Liver (tissue), 8 donors: ENCODE measurements at regions not wholly inside any gene's neighbourhood (a gene's known extent, or its start where the extent isn't known, plus 50 kb on each side); places are given as distances from the start of the nearest gene placed in this dataset.
"Not testable (repeated sequence)": the region's sequence is repeated elsewhere in the genome, so short reads cannot be mapped to it uniquely, and the experiment has no call there.

Source experiments
- DNase-seq: peaks from one replicate; pipeline ENCODE4 v3.0.0-alpha.2; 2017; ENCODE audit warnings: low spot score
- H3K27ac ChIP-seq, 2 donors: one replicate each; pipeline ENCODE4 v1.7.0; 2013; ENCODE audit warnings: inconsistent platforms in 2 of 2, low read length in 2 of 2, control low read depth in 1 of 2, low read depth in 1 of 2, mild to moderate bottlenecking in 1 of 2
- H3K27me3 ChIP-seq, 4 donors: one replicate each; pipeline versions ENCODE4 v1.6.1 to v1.7.0; 2013; ENCODE audit warnings: low read length in 3 of 4, inconsistent platforms in 1 of 4, mild to moderate bottlenecking in 1 of 4, moderate library complexity in 1 of 4; ENCODE audit not compliant: control insufficient read depth in 4 of 4, insufficient read depth in 4 of 4
- H3K36me3 ChIP-seq, 4 donors: one replicate each; pipeline versions ENCODE4 v1.6.1 to v1.7.0; 2013; ENCODE audit warnings: low read length in 3 of 4, mild to moderate bottlenecking in 3 of 4, low read depth in 1 of 4, moderate library complexity in 1 of 4; ENCODE audit not compliant: control insufficient read depth in 4 of 4, insufficient read depth in 3 of 4
- H3K4me1 ChIP-seq, 4 donors: one replicate each; pipeline versions ENCODE4 v1.6.1 to v1.7.0; 2013; ENCODE audit warnings: low read length in 3 of 4, mild to moderate bottlenecking in 3 of 4, moderate library complexity in 1 of 4; ENCODE audit not compliant: control insufficient read depth in 4 of 4, insufficient read depth in 4 of 4
- H3K4me3 ChIP-seq, 3 donors: one replicate each; pipeline versions ENCODE4 v1.6.1 to v1.7.0; 2013; ENCODE audit warnings: low read length in 3 of 3, control low read depth in 1 of 3, low read depth in 1 of 3, mild to moderate bottlenecking in 1 of 3
- H3K9ac ChIP-seq, 2 donors: one replicate each; pipeline ENCODE4 v1.7.0; 2013; ENCODE audit warnings: low read length in 2 of 2, mild to moderate bottlenecking in 2 of 2, moderate library complexity in 2 of 2, control low read depth in 1 of 2, low read depth in 1 of 2
- H3K9me3 ChIP-seq, 4 donors: one replicate each; pipeline versions ENCODE4 v1.6.1 to v1.7.0; 2013; ENCODE audit warnings: low read length in 3 of 4; ENCODE audit not compliant: control insufficient read depth in 4 of 4
- CTCF ChIP-seq: fragments of 150-350 bp; IDR thresholded peaks from 2 replicates; pipeline ENCODE4 v1.5.1; 2017; ENCODE audit warnings: improper control_type of control experiment, low read depth, low read length; ENCODE audit not compliant: missing input control
- EGR1 ChIP-seq, 2 donors: IDR thresholded peaks; 2 replicates each; pipeline ENCODE4 v1.6.1; 2016 to 2018; ENCODE audit warnings: antibody characterized with exemption in 2 of 2, low read depth in 2 of 2
- FOXA2 ChIP-seq: IDR thresholded peaks from 2 replicates; pipeline ENCODE4 v1.6.1; 2016; ENCODE audit warnings: antibody characterized with exemption
- GABPA ChIP-seq, 2 donors: IDR thresholded peaks in 1 of 2; conservative IDR thresholded peaks in 1 of 2; 2 replicates each; pipeline ENCODE4 v1.6.1; 2016; ENCODE audit warnings: antibody characterized with exemption in 2 of 2, mild to moderate bottlenecking in 1 of 2, moderate library complexity in 1 of 2
- HNF4A ChIP-seq, 2 donors: conservative IDR thresholded peaks; 2 replicates each; pipeline ENCODE4 v1.6.1; 2016; ENCODE audit warnings: antibody characterized with exemption in 2 of 2, mild to moderate bottlenecking in 2 of 2
- HNF4G ChIP-seq: IDR thresholded peaks from 2 replicates; pipeline ENCODE4 v1.6.1; 2016; ENCODE audit warnings: antibody characterized with exemption
- JUND ChIP-seq, 2 donors: IDR thresholded peaks; 2 replicates each; pipeline ENCODE4 v1.6.1; 2016; ENCODE audit warnings: antibody characterized with exemption in 2 of 2
- MAX ChIP-seq: IDR thresholded peaks from 2 replicates; pipeline ENCODE4 v1.6.1; 2016; ENCODE audit warnings: antibody characterized with exemption
- NR2F2 ChIP-seq: IDR thresholded peaks from 2 replicates; pipeline ENCODE4 v1.6.1; 2016; ENCODE audit warnings: antibody characterized with exemption
- RAD21 ChIP-seq, 2 donors: IDR thresholded peaks; 2 replicates each; pipeline ENCODE4 v1.6.1; 2016; ENCODE audit warnings: antibody characterized with exemption in 2 of 2, mild to moderate bottlenecking in 2 of 2
- RXRA ChIP-seq, 2 donors: IDR thresholded peaks; 2 replicates each; pipeline ENCODE4 v1.6.1; 2017 to 2018; ENCODE audit warnings: antibody characterized with exemption in 2 of 2, mild to moderate bottlenecking in 1 of 2
- SP1 ChIP-seq: IDR thresholded peaks from 2 replicates; pipeline ENCODE4 v1.6.1; 2018; ENCODE audit warnings: antibody characterized with exemption, mild to moderate bottlenecking
- TAF1 ChIP-seq: conservative IDR thresholded peaks from 2 replicates; pipeline ENCODE4 v1.6.1; 2016; ENCODE audit warnings: antibody characterized with exemption, mild to moderate bottlenecking
- YY1 ChIP-seq: IDR thresholded peaks from 2 replicates; pipeline ENCODE4 v1.6.1; 2016; ENCODE audit warnings: antibody characterized with exemption, mild to moderate bottlenecking
- ZBTB33 ChIP-seq: IDR thresholded peaks from 2 replicates; pipeline ENCODE4 v1.6.1; 2016; ENCODE audit warnings: antibody characterized with exemption
- WGBS: extraction: QIAGEN DNeasy Blood & Tissue Kit; methylation state at CpG from one replicate; pipeline ENCODE4 v1.1.7; 2013; 5-methylcytosine and 5-hydroxymethylcytosine counted together
- donor health status: healthy.
- donor health status: healthy.
- donor health status: healthy.
- donor health status: healthy.
- donor health status: healthy.

GRCh38 chr7:51824050-51824449, 507.4 kb upstream of the COBL start (continued):
- TF ChIP-seq CTCF: no peak
- TF ChIP-seq HNF4G: no peak
- TF ChIP-seq ZBTB33: no peak
- TF ChIP-seq SP1: no peak
- no peak for TF ChIP-seq HNF4A (conservative IDR thresholded peaks at IDR 0.05)
- TF ChIP-seq TAF1: no peak
- TF ChIP-seq FOXA2: no peak

- WGBS: 68% methylated on average over 3 of the region's 3 CpGs
- Histone ChIP-seq H3K4me1 (no peaks in the 10 kb centered on the region), H3K27ac (no peak overlapping the region), H3K36me3 (no peaks in the 10 kb centered on the region), H3K9me3 (peaks cover 0 to 6% (median under 1%) of the 10 kb centered on the region in 4 donors), H3K27me3 (no peaks in the 10 kb centered on the region), H3K9ac (no peak overlapping the region), H3K4me3 (no peak overlapping the region)
- TF ChIP-seq GABPA (IDR thresholded peaks at IDR 0.05 in 1 of 2, conservative IDR thresholded peaks at IDR 0.05 in 1 of 2): no peak
- no peak for TF ChIP-seq CTCF
- no peak for TF ChIP-seq JUND (IDR thresholded peaks at IDR 0.05)
- TF ChIP-seq RAD21 (IDR thresholded peaks at IDR 0.05): no peak
- no peak for TF ChIP-seq EGR1 (IDR thresholded peaks at IDR 0.05; ENCODE audit: low read depth in 2 of 2)
- no peak for TF ChIP-seq FOXA2
- no peak for TF ChIP-seq MAX
- TF ChIP-seq YY1: no peak
- DNase-seq: no peak
Measured at GRCh38 chr7:51823437-51823836, 506.8 kb upstream of the COBL start.

GRCh38 chr7:51817694-51818225, 501.2 kb upstream of the COBL start:
- no peaks in the 10 kb centered on the region for H3K27me3 ChIP-seq
- no peak for DNase-seq
- no peak overlapping the region for H3K27ac ChIP-seq
- TF ChIP-seq NR2F2 (no peak), EGR1 (IDR thresholded peaks at IDR 0.05; ENCODE audit: low read depth in 2 of 2) (no peak), FOXA2 (no peak), SP1 (no peak), YY1 (no peak), RXRA (IDR thresholded peaks at IDR 0.05) (no peak)
- H3K4me3 ChIP-seq: no peak overlapping the region
- peaks cover 0 to 7% (median under 1%) of the 10 kb centered on the region in 4 donors for H3K9me3 ChIP-seq
- WGBS: 84% methylated on average over 5 of the region's 5 CpGs
- H3K4me1 ChIP-seq: no peaks in the 10 kb centered on the region
- no peaks in the 10 kb centered on the region for H3K36me3 ChIP-seq
- no peak overlapping the region for H3K9ac ChIP-seq

GRCh38 chr7:51805783-51806431, 489.3 kb upstream of the COBL start:
- WGBS: 91% methylated on average over 41 of the region's 41 CpGs
- not testable (repeated sequence) for DNase-seq, H3K27ac ChIP-seq, H3K4me1 ChIP-seq, H3K9ac ChIP-seq, H3K27me3 ChIP-seq, H3K36me3 ChIP-seq, H3K4me3 ChIP-seq, H3K9me3 ChIP-seq
